ENCODE measurements at regions not wholly inside any gene's neighbourhood (a gene's known extent, or its start where the extent isn't known, plus 50 kb on each side); places are given as distances from the start of the nearest gene placed in this dataset.

- ATAC-seq = no peak
- intact Hi-C loops (cut with DNase I) = no loop called here
Observed at GRCh38 chr14:51520087-51520486, 131.6 kb upstream of the FRMD6 start.

GRCh38 chr14:51521764-51522163 is 129.9 kb upstream of the FRMD6 start:
- ATAC-seq (no peak), DNase-seq (ENCODE audit: low spot score) (no peak)
- intact Hi-C loops (cut with DNase I) = no loop called here

More at GRCh38 chr14:51520087-51520486, 131.6 kb upstream of the FRMD6 start:
- no peak for DNase-seq (ENCODE audit: low spot score)

GRCh38 chr14:51523243-51523642 is 128.5 kb upstream of the FRMD6 start:
- DNase-seq (ENCODE audit: low spot score) (no peak), ATAC-seq (no peak)
- intact Hi-C loops (cut with DNase I) = no loop called here

DNA sequence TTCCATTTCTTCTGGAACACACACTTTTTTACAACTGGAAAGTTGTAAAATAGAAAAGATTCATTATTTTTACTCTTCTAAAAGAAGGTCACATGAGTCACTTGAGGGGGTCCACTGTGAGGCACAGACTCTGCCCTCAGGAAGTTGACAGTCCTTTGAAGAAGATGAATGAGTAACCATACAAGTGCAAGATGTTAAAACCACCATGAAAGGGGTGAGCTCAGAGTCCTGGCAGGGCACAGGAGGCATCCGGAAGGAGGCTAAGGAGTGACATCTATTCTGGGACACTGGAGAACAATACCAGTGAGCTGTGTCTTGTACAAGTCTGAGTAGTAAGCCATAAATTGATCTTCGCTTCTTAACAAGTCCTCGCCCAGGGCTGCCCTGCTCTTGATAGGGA is 126.0 kb upstream of the FRMD6 start:
- DNase-seq (ENCODE audit: low spot score) (no peak), ATAC-seq (no peak)
- intact Hi-C loops (cut with DNase I) = no loop called here

GRCh38 chr14:51527073-51527472 is 124.6 kb upstream of the FRMD6 start:
- DNase-seq (ENCODE audit: low spot score) (no peak), ATAC-seq (no peak)
- intact Hi-C loops (cut with DNase I) = no loop called here

DNA sequence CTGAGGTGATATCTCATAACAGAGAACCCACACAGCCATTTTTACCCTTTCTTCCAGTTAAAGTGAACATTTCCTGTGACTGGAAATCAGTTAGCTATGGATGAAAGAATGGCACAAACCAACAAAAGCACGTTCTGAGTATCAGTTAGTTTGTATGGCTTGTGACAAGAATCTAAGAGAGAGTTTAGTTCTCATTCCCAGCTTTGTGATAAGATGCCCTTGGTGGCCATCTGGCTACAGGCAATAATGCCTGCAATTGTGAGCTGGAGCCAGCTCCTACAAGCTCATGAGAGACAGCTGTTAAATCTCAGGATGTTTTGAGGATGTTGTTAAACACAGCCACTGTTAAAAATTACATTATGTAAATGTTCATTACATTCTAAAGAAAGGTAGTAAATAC is 122.0 kb upstream of the FRMD6 start:
- ATAC-seq = no peak
- DNase-seq (ENCODE audit: low spot score) = no peak
- intact Hi-C loops (cut with DNase I) = no loop called here

GRCh38 chr14:51533160-51533559 is 118.5 kb upstream of the FRMD6 start:
- intact Hi-C loops (cut with DNase I) = no loop called here
- no peak for ATAC-seq
- DNase-seq (ENCODE audit: low spot score) = no peak

GRCh38 chr14:51533872-51534553 is 117.7 kb upstream of the FRMD6 start:
- no peak for ATAC-seq
- intact Hi-C loops (cut with DNase I) = no loop called here
- no peak for DNase-seq (ENCODE audit: low spot score)

- ATAC-seq (peak; percentile 55), DNase-seq (ENCODE audit: low spot score) (no peak)
- intact Hi-C loops (cut with DNase I) = no loop called here
Observed at GRCh38 chr14:51534610-51535011, 117.1 kb upstream of the FRMD6 start.

- ATAC-seq (no peak), DNase-seq (ENCODE audit: low spot score) (no peak)
- intact Hi-C loops (cut with DNase I) = no loop called here
Observed at GRCh38 chr14:51535443-51536044, 116.2 kb upstream of the FRMD6 start.

- intact Hi-C loops (cut with DNase I) = no loop called here
- ATAC-seq = no peak
- DNase-seq (ENCODE audit: low spot score) = no peak
Observed at GRCh38 chr14:51538973-51539372, 112.7 kb upstream of the FRMD6 start.

GRCh38 chr14:51539571-51540037 is 112.1 kb upstream of the FRMD6 start:
- DNase-seq (ENCODE audit: low spot score) (no peak), ATAC-seq (no peak)
- intact Hi-C loops (cut with DNase I) = no loop called here

DNA sequence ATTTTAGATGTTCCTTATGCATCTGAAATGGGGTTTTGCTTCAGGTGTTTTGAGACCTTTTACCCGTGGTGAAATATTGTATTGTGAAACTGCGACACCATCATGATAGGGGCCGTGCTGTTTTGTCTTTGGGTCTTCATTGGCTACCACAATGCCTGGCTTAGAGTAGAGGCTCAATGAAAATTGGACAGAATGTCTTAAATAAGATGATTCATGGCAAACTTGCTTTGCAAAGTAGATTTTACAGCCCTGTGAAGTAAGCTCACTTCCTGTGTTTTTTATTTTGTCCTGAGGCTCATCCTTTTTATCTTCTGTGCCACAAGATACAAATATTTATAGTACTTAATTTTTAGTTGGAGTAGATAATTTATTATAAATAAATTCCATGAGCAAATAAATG is 111.3 kb upstream of the FRMD6 start:
- ATAC-seq (no peak), DNase-seq (ENCODE audit: low spot score) (no peak)

GRCh38 chr14:51544471-51544870 is 107.2 kb upstream of the FRMD6 start:
- intact Hi-C loops (cut with DNase I) = no loop called here
- DNase-seq (ENCODE audit: low spot score) (no peak), ATAC-seq (no peak)

More for the DNA sequence above, 111.3 kb upstream of the FRMD6 start:
- intact Hi-C loops (cut with DNase I) = no loop called here

DNA sequence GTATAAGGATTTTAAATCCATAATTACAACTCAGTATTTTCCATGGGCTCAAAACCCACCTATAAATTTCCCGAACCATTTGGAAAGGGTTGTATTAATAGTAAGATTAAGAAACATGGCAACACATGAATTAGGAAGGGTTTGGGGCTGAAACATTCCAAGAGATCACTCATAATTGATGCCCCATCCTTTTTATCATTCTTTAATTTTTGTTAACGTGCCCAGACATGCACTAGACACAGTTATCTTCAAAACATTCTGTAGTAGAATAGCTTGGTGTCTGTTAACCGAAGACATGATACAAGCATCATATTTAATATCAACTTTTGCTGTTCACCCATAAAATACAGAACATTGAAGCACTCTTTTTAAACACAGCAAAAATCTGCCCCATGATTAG is 106.8 kb upstream of the FRMD6 start:
- ATAC-seq = no peak
- intact Hi-C loops (cut with DNase I) = no loop called here
- no peak for DNase-seq (ENCODE audit: low spot score)

- DNase-seq (ENCODE audit: low spot score) (no peak), ATAC-seq (no peak)
- intact Hi-C loops (cut with DNase I) = no loop called here
Observed at GRCh38 chr14:51545396-51545795, 106.3 kb upstream of the FRMD6 start.

GRCh38 chr14:51546099-51546498 is 105.6 kb upstream of the FRMD6 start:
- DNase-seq (ENCODE audit: low spot score) (no peak), ATAC-seq (no peak)
- intact Hi-C loops (cut with DNase I) = no loop called here

GRCh38 chr14:51546603-51547258 is 105.0 kb upstream of the FRMD6 start:
- intact Hi-C loops (cut with DNase I) = no loop called here
- peak; percentile 48 for ATAC-seq
- no peak for DNase-seq (ENCODE audit: low spot score)

DNA sequence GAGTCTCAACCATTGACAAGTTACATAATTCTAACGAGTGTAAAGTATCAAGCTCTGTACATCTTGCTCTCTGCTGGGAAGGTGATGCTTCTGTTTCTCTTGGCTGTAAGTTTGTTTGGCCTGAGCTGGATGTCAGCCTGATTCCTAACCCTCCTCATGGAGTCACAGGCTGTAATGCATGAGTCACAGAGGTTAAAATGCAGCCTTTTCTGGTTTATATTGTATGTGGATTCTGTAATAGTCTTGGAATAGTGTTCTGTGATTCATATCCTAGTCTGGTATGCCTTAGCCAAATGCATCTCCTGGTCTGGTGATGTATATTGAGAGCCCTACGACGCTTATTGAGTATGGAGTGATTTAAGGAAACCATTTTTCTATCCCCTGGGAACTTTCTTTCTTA is 104.5 kb upstream of the FRMD6 start:
- DNase-seq (ENCODE audit: low spot score) = peak; percentile 62
- peak; percentile 94 for ATAC-seq
- intact Hi-C loops (cut with DNase I) = no loop called here

DNA sequence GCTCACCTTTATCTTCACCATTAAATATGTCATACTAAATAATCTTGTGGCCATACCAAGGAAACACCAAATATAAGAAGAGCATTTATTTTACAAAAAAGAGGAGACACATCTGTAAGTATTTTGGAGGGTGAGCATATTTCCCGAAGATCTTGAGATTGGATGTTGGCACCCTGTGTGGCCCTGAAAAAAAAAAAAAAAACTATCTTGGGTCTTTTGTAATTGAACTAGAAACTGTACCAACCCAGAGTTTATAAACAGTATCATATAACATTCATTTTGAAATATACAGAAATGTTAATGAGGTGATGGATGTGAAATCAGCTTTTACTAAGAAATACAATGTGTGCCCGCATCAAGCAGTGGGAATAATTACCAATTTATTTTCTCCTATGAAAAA is 104.0 kb upstream of the FRMD6 start:
- ATAC-seq = no peak
- intact Hi-C loops (cut with DNase I) = no loop called here
- no peak for DNase-seq (ENCODE audit: low spot score)
